ENCODE measurements at regions not wholly inside any gene's neighbourhood (a gene's known extent, or its start where the extent isn't known, plus 50 kb on each side); places are given as distances from the start of the nearest gene placed in this dataset.
"Not testable (repeated sequence)": the region's sequence is repeated elsewhere in the genome, so short reads cannot be mapped to it uniquely, and the experiment has no call there.

- no peak for DNase-seq (ENCODE audit: low read depth, low spot score)
Measured at GRCh38 chr2:428591-428990, 140.7 kb upstream of the ALKAL2 start.

- DNase-seq (ENCODE audit: low read depth, low spot score), result not testable (repeated sequence)
Measured at GRCh38 chr2:426696-427095, 138.8 kb upstream of the ALKAL2 start.

GRCh38 chr2:425947-426346 lies 138.1 kb upstream of the ALKAL2 start:
- DNase-seq (ENCODE audit: low read depth, low spot score), result no peak

GRCh38 chr2:425243-425642 lies 137.4 kb upstream of the ALKAL2 start:
- no peak for DNase-seq (ENCODE audit: low read depth, low spot score)

- no peak for DNase-seq (ENCODE audit: low read depth, low spot score)
Measured at GRCh38 chr2:424306-425171, 136.6 kb upstream of the ALKAL2 start.

GRCh38 chr2:423479-423878 lies 135.6 kb upstream of the ALKAL2 start:
- DNase-seq (ENCODE audit: low read depth, low spot score), result no peak

GRCh38 chr2:422676-423435 lies 135.0 kb upstream of the ALKAL2 start:
- no peak for DNase-seq (ENCODE audit: low read depth, low spot score)

GRCh38 chr2:421406-421805 lies 133.5 kb upstream of the ALKAL2 start:
- no peak for DNase-seq (ENCODE audit: low read depth, low spot score)

- DNase-seq (ENCODE audit: low read depth, low spot score), result no peak
Measured at GRCh38 chr2:419687-420317, 131.9 kb upstream of the ALKAL2 start.

GRCh38 chr2:417662-418061 lies 129.8 kb upstream of the ALKAL2 start:
- DNase-seq (ENCODE audit: low read depth, low spot score), result no peak

GRCh38 chr2:417006-417405 lies 129.1 kb upstream of the ALKAL2 start:
- no peak for DNase-seq (ENCODE audit: low read depth, low spot score)

GRCh38 chr2:415986-416610 lies 128.2 kb upstream of the ALKAL2 start:
- DNase-seq (ENCODE audit: low read depth, low spot score), result no peak

- no peak for DNase-seq (ENCODE audit: low read depth, low spot score)
Measured at GRCh38 chr2:409523-409922, 121.6 kb upstream of the ALKAL2 start.

GRCh38 chr2:407630-408029 lies 119.7 kb upstream of the ALKAL2 start:
- no peak for DNase-seq (ENCODE audit: low read depth, low spot score)

- DNase-seq (ENCODE audit: low read depth, low spot score), result no peak
Measured at GRCh38 chr2:406876-407275, 119.0 kb upstream of the ALKAL2 start.

GRCh38 chr2:406231-406630 lies 118.3 kb upstream of the ALKAL2 start:
- DNase-seq (ENCODE audit: low read depth, low spot score), result no peak

GRCh38 chr2:404581-404980 lies 116.7 kb upstream of the ALKAL2 start:
- DNase-seq (ENCODE audit: low read depth, low spot score), result no peak

GRCh38 chr2:403682-404081 lies 115.8 kb upstream of the ALKAL2 start:
- DNase-seq (ENCODE audit: low read depth, low spot score), result no peak

GRCh38 chr2:402721-403120 lies 114.8 kb upstream of the ALKAL2 start:
- no peak for DNase-seq (ENCODE audit: low read depth, low spot score)

- no peak for DNase-seq (ENCODE audit: low read depth, low spot score)
Measured at GRCh38 chr2:402206-402605, 114.3 kb upstream of the ALKAL2 start.

- DNase-seq (ENCODE audit: low read depth, low spot score), result no peak
Measured at GRCh38 chr2:401019-401679, 113.3 kb upstream of the ALKAL2 start.

- DNase-seq (ENCODE audit: low read depth, low spot score), result no peak
Measured at GRCh38 chr2:397926-398325, 110.0 kb upstream of the ALKAL2 start.

Measured in activated CD4-positive, CD25-positive, alpha-beta regulatory T cell treated with anti-CD3 and anti-CD28 coated beads, Interleukin-2, amount 50 U/mL, for 16 hours (primary cell).